Glomerular visceral epithelial cell (primary cell): ENCODE measurements at regions not wholly inside any gene's neighbourhood (a gene's known extent, or its start where the extent isn't known, plus 50 kb on each side); places are given as distances from the start of the nearest gene placed in this dataset.

Source experiments
- DNase-seq: peaks from one replicate; pipeline ENCODE4 v3.0.0-alpha.2; 2016; ENCODE audit errors: extremely low spot score

DNA sequence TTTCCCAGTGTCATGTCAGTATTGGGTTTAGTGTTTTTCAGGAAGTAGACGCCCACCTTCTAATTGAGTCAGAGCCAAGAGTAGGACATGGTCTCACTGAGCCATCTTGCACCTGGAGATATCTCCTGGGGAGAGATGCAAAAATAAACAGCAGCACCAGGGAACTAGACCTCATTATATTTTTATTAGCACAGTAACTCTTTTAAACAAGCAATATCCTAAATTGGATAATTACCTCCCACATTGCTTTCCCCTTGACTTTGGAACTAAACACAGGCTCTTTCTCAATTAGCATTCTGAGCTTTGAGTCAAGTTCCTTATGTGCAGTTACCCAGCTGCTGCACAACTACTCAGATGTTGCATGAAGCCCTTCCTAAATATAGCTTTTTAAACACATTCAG, 175.4 kb downstream of the IBTK start:
- DNase-seq, result peak; percentile 53

DNA sequence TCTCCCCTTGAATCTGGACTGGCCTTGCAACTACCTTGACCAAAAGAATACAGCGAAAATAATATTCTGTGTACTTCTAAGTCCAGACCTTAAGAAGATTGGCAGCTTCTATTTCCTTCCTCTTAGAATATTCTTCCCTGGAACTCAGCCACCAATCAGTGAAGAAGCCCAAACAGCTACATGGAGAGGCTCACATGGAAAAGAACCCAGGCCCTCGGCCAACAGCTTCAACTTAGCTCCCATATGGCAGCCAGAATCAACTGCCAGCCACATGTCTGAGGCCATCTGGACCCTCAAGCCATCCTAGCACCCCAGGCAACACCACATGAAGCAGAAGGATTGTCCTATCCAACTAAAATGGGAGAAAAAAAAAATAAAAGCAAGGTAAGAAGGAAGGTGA, 178.8 kb downstream of the IBTK start:
- no peak for DNase-seq

DNA sequence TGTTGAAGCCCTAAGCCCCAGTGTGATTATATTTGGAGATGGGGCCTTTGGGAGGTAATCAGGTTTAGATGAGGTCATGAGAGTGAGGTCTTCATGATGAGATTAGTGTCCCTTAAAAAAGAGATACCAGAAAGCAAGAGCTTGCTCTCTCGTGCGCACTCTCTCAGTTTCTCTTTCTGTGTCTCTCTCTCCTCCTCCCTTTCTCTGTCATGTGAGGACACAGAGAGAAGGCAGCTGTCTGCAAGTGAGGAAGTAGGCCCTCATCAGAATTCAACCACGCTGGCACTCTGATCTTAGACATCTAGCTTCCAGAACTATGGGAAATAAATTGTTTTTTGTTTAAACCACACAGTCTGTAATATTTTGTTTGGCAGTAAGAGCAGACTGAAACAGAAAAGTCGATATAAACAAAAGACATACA, 180.5 kb downstream of the IBTK start:
- no peak for DNase-seq

DNA sequence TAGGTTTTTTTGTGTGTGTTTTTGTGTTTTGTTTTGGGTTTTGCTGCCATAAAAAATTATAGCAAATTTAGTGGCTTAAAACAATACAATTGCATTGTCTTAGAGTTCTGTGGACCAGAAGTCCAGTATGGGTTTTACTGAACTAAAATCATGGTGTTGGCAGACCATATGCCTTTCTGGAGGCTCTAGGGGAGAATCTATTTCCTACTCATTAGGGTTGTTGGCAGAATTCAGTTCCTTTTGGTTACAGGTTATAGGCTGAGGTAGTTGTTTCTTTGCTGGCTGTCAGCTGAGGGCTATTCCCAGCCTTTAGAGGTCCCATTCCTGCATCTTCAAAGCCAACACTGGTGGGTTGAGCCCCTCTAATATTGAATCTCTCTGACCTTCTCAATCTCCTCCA, 181.3 kb downstream of the IBTK start:
- DNase-seq, result no peak

DNA sequence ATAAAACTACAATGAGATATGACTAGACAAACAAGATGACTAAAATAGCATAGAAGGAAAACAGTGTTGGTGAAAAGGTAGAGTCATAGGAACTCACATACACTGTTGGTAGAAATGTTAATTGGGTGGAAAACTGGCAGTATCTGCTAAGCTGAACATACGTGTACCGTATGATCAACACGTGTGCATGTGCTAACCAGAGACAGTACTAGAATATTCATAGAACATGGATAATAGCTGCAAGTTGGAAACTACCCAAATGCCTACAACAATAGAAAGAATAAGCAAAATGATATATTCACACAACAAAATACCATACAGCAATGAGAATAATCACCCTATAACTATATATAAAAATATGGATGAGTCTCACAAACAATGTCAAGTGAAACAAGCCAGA, 184.0 kb downstream of the IBTK start:
- DNase-seq, result no peak

DNA sequence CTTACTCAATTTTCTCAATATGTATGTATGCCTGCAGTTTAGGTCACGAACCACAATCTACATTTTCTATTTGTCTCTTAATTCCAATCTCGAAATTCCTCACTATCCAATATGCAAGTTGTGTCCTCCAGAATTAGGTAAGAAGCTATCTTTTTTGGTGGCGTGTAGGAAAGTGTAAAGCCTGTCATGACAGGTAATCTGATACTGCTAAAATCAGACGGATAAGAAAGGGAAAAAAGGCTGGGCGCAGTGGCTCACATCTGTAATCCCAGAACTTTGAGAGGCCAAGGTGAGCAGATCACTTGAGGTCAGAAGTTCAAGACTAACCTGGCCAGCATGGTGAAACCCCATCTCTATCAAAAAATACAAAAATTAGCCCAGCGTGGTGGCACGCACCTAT, 185.3 kb downstream of the IBTK start:
- no peak for DNase-seq

DNA sequence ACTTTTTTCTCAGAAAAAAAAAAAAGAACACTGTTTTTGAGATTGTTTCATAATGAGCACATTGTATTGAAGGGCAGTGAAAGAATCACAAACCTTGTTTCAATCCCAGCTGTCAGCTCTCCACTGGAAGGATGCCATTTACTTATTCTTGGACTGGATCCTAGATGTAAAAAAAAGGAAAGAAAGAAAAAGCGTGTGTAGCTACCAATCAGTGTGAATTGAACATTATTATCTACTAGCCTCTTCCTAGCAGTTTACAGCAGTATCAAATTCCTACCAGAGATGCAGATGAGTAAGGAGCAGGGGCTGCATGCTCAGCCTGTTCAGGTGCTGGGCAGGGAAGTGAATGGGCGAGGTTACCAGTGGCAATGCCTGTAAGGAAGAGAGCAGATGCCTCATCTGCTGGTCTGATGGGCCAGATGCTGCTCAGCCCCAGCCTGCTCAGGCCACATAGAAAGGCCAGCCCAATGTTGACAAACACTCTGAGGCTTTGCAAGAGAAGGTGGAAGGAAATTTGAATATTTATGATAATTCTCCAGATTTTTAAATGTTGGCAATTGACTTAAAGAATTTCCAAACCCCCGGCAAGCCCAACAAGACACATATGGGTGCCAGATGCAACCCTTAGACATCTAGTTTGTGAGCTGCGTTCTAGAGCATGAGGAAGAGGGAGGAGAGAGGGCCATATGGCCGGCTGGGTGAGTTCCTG, 189.5 kb downstream of the IBTK start:
- no peak for DNase-seq

DNA sequence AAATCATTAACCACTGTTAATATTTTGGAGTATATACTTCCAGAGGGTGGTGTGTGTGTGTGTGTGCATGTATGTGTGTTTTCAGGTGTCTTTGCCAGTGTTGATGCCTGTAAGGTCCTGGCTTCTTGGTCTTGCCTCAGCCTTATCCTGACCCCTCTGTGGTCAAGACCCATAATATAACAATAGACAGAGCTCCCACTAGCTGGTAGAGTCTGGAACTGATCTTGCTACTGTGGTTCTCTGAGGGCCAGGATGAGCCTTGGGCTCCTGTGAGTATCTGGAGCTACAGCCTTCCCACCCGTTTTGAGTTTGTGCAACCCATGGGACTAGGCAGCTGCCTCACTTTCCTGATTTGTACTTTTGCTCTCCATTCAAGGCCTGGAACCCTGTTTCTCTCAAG, 191.0 kb downstream of the IBTK start:
- DNase-seq, result no peak

DNA sequence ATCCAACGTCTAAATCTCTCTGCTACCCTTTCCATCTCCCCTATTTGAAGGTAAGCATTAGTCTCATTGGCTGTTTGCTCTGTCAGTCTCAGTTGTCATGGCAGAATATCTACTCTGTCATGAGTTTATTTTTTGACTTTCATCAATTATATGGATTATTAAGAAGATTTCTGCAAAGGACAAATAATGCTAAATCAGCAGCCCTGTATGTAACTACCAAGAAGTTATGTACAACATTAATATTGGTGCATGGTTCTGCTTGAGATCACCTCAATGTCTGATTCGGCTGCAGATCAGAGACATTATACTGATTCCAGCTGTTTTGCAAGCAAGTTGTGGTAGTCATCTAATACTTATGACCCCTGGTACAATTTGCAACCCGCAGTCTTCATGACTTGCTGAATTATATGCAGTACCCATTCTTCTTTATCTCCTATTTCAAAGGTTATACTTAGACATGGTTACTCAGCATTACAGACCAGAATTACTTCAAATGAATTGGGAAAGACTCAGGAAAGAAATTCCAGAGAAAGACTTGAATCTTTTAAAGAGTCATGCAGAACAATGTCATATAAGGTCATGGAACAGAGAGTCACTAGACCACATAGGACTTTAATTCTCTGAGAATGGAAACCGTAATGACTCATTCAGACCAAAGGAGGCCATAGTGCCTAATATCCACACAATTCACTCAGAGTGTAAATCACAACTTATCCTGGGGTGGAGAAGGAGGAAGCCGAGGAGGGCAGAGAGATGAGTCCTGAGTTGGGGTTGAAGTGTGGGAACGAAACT, 201.4 kb downstream of the IBTK start:
- DNase-seq, result peak; percentile 83

DNA sequence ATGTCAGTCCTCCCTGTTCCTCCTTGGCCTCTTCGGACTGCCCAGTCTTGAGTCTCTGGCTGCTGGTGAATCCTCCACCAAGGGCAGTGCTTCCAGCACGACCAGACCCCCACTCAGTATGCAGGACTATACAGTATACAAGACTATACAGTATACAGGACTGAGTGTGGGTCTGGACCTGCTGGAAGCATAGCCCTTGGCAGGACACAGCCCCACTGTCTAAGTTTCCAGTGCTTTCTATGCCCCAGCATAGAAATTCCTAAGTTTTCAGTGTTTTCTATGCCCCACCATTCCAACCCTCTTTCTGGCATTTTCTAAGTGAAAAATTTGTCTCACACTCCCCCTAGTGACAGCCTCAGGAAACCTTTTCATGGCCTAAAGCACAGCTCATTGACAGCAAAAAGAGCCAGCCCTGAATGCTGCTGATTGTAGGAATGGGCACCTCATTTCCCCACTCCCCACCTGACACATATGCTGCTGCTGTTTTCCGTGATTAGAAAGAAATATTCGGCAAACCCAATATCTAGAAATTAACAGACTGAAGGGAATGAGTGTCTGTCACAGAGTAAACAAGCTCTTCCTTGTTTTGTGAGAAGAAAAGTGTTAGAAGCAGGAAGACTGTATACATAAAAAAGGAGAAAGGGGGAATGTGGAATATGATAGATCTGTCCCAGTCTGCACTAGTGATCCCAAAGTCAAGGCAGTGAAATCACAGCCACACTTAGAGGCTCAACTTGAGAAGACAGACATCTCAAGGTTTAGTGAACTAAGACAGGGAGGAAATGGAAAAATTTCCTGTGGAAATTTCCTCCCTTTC, 206.9 kb downstream of the IBTK start:
- peak; percentile 65 for DNase-seq

DNA sequence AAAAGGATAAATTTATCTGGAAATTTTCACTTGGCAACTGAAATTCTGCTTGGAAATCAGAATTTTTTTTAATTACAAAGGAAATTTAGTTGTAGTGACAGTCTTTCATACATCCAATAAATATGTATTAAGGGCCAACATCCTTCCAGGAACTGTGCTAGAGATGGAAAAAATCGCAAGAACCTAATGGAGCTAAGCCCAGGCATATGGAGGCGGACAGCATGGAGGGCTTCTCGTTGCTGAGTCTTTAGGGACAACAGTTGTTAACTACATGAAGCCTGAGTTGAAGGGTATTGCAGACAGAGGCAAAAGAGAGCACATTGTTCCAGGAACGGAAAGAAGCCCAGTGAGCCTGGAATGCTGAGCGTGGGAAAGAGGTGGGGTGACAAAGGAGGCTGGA, 208.9 kb downstream of the IBTK start:
- DNase-seq, result no peak

DNA sequence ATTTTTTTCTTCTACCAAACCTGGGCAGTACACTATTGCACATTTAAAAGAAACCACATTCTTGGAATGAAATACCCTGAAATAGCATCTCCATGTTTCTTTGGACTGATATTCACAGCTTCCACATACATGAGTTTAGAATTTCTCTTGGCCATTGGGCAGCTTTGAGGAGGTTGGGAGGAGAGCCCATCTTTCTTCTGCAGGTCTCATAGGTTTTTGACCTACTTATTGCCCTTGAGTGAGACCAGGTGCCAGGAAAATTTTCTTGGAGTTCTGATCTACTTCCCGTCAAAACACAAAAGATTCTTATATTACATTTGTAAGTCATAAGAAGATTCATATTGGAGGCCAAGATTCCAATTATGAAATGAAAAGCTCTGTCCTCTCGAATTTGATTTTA, 212.0 kb downstream of the IBTK start:
- DNase-seq, result no peak

DNA sequence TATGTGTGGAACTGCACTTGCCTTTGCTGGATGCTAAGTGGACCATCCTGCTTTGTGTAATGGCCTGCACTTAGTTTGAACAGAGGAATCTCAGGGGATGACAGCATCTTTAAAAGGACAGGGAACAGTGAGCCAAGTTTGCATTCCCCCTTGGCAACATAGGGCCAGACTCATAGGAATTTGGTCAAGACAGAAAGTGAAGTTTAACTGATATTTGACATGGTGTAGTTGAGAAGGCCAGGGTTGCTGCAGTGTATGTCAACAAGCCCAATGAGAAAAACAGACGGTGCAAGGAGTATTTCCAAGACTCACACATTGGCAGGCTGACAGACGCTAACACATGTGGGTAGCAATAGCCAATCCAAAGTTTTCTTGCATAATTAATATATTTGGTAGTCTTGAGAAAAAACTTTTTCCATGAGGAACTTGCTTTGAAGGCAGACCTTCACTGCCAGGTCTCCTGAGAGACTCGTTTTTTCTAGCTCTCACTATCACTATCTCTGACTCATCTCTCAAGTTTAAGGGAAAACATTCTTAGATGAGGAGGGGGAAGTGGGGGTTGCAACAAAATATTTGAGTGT, 213.8 kb downstream of the IBTK start:
- DNase-seq, result no peak

DNA sequence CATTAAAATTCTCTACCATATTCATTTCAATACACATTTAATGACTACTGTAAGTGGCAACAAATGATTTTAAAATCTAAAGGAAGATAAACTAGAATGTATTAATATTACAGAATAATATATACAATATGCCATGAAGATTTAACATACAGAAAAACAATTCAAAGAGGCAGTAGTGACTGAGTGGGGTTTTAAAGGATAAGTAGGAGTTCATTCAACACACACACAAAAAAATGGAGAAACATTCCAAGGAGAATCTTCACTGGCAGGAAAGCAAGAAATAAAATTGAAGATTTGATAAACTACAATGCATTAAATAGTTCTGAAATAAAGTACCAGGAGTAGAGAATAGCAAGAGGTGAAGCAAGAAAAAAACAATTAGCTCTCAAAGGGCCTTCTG, 215.1 kb downstream of the IBTK start:
- no peak for DNase-seq

DNA sequence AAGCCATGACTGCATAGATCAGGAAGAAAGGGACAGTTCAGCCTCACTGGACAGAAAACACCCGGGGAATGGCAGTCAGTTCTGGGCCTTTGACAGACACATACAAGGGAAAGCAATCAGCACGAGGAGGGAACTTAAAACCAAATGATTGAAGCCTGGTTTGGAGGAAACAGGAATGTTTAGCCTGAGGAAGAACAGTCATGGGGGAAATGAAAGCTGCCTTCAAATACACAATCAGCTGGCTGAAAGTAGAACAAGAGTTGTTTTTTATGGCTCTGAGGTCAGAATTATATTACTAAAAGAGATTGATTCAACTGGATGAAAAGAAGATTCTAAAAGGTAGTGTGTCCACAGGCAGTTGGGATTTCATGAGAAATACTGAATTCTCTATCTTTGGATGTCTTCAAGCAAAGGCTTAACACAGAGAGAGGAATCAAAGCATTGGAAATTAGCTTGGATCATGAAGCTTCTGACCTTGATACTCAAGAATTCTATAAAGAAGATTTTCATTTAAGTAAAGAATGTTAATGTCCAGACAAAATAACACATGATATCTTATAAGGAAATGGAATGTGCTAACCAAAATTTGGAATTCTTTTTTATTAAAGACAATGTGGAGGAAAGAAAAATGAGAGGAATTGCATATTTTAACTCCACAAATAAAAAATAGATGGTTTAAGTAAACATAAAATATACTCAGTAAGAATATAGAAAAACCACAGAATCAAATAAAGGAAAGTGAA, 216.6 kb downstream of the IBTK start:
- DNase-seq, result no peak

DNA sequence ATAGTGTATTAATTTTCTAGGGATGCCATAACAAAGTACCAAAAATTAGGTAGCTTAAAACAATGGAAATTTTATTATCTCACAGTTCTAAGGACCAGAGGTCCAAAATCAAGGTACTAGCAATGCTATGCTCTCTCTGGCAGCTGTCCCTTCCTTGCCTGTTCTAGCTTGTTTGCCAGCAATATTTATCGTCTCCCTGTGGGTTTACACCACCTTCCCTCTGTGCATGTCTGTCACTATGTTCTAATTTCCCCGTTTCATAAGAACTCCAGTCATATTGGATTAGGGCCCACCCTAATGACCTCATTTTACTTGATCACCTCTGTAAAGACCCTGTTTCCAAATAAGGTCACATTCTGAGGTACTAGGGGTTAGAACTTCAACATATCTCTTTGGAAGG, 217.2 kb downstream of the IBTK start:
- no peak for DNase-seq

DNA sequence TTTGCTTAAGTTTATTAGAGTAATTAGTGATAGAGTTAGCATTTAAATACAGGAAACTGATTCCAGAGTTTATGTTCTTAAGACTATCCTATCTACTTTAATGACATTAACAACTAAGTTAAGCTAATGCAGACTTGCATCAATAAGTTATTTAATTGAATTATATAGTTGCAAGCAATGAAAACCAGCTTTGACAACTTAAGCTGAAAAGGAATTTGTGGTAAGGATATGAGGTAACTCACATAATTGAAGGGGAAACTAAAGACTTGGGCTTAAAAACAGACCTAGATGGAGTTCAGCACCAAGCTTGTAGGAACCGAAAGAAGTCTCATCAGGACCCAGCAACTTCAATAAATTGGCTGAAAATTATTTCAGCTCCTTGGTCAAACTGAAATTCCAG, 222.3 kb downstream of the IBTK start:
- DNase-seq, result no peak

DNA sequence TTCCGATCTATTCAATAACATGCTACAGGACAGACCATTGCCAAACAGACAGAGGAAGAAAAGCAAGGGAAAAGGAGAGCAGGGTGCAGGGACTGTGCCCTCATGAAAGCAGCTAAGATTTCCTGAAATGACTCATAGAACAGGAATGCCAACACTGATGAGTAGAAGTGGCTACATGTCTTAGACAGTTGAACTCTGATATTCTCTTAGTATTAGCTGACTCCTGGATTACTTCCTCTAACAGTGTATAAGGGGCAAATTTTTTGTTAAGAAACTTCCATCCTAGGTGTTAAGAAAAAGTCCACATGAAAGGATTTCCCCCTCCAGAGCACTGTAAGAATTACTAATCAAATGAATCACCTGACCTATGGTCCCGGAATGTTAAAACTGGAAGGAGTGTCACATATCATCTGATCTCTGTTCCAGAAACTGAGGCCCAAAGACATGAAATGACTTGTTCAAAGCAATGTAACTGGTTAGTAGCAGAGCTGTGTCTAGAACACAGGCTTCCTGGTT, 224.9 kb downstream of the IBTK start:
- peak; percentile 75 for DNase-seq

DNA sequence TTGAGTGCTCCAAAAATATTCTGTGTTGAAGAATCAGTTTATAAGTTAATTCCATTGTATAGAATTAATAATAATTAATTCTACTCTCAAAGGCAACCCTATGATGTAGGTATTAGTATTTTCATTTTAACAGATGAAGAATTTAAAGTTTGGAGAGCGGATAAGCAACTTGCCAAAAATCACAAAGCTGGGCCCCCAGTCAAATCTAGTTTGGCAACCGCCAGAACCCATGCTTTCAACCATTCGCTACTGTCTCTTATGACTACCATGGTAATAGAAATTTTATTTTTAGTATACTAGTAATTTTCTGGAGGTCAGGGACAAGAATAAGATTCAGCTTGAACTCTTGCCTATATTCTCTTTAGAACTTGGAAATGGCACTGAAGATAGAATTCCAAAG, 229.8 kb downstream of the IBTK start:
- DNase-seq, result no peak

DNA sequence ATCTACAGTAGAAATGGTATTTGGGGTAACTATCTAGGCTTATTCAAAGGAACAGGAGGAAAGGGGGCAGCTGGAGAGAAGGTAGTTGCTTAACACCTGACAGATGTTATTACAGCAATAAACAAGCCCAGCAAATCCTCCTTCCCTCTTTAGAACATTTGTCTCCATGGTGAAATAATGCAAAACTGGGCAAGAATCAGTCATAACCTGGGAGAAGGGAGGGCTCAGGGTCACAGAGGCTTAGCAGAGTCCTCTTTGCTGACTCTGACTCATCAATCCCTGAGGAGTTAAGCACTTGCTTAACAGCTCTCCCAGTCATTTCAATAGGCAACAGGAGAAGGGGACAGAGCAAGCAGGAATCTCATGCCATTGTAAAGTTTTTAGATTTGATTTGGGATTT, 230.3 kb downstream of the IBTK start:
- peak; percentile 86 for DNase-seq

DNA sequence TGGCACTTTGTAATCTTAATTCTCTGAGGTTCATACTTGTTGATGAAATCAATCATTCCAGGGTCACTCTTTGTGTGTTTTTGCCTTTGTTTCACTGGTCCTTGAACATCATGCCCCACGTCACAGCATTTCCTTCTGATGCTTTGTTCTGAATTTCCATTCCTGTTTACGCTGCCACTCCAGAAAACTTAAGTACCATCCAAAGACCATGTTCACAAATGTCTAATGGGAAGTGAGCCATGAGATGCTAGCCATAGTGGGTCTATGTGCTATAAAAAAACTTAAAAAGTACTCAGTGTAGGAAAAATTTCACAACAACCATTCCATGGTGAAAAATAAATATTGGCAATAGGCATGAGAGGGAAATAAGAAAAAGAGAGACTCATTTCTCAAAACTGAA, 232.0 kb downstream of the IBTK start:
- no peak for DNase-seq
